ENCODE measurements at regions not wholly inside any gene's neighbourhood (a gene's known extent, or its start where the extent isn't known, plus 50 kb on each side); places are given as distances from the start of the nearest gene placed in this dataset.

- no peaks in the 10 kb centered on the region for H3K27me3 ChIP-seq (replicated peaks in 1 of 4; ENCODE audit: control insufficient read depth in 3 of 4, extremely low read depth in 1 of 4, insufficient read depth in 3 of 4, low read length in 3 of 4)
- H2BK120ac ChIP-seq (replicated peaks; ENCODE audit: low read depth, low read length), result no peak overlapping the region
- H4K91ac ChIP-seq (replicated peaks; ENCODE audit: insufficient read length, low read length), result no peak overlapping the region
- 0 out of 2 replicates have a peak overlapping the region, but pooled peaks have one; percentile 6 for H2BK5ac ChIP-seq (ENCODE audit: low read depth, low read length)
- CTCF ChIA-PET (ENCODE audit: partially characterized antibody), result interaction anchor here (0.6 to 1.2 kb wide), 2 partner anchors 71 to 206 kb away, joined by 3 read pairs; no protein-coding TSS in a partner anchor
- no peaks in the 10 kb centered on the region for H4K20me1 ChIP-seq (replicated peaks in 1 of 2; ENCODE audit: control insufficient read depth in 1 of 2, insufficient read depth in 2 of 2, low read length in 2 of 2)
- H3K79me1 ChIP-seq (ENCODE audit: low read depth, low read length), result no peaks in the 10 kb centered on the region
- H4K8ac ChIP-seq (ENCODE audit: extremely low read depth, insufficient read depth, low read length), result no peak overlapping the region
- H3K18ac ChIP-seq (ENCODE audit: extremely low read depth, low read length), result no peak overlapping the region
- H3K56ac ChIP-seq (replicated peaks; ENCODE audit: insufficient read length, low read depth, low read length), result no peak overlapping the region
- 65% methylated on average over 4 of the region's 4 CpGs; no CpG with 5 or more reads in 1 of the 2 experiments for WGBS, 2 experiments (ENCODE audit: extremely low coverage in 1 of 2, insufficient coverage in 1 of 2, insufficient read length in 1 of 2, insufficient replicate concordance in 2 of 2, low coverage in 1 of 2, low lambda C conversion rate in 2 of 2, missing lambda C conversion rate in 1 of 2)
- TF ChIP-seq TEAD4 (IDR thresholded peaks at IDR 0.05; ENCODE audit: low read depth, low read length), result no peak
- no peak for TF ChIP-seq NRF1 (IDR thresholded peaks at IDR 0.05; ENCODE audit: low read depth, low read length)
- no peak for TF ChIP-seq MAX (IDR thresholded peaks at IDR 0.05)
- TF ChIP-seq POU5F1 (IDR thresholded peaks at IDR 0.05; ENCODE audit: low read depth, low read length), result no peak
- no peak for TF ChIP-seq TCF12 (IDR thresholded peaks at IDR 0.05; ENCODE audit: low read depth, low read length)
- TF ChIP-seq TAF7 (optimal IDR thresholded peaks at IDR 0.05; ENCODE audit: borderline replicate concordance, low read depth, low read length), result no peak
- no peak for TF ChIP-seq JUND (IDR thresholded peaks at IDR 0.05; ENCODE audit: low read length)
- TF ChIP-seq SIX5 (IDR thresholded peaks at IDR 0.05; ENCODE audit: low read depth, low read length), result no peak
- no peak overlapping the region for H3K23ac ChIP-seq (ENCODE audit: insufficient read length)
- H3K79me2 ChIP-seq (ENCODE audit: control insufficient read depth in 1 of 2, insufficient read depth in 2 of 2, low read length in 2 of 2), result no peaks in the 10 kb centered on the region
- H2AK5ac ChIP-seq (ENCODE audit: low read depth, low read length), result no peak overlapping the region
- H3K27ac ChIP-seq (ENCODE audit: low read depth, low read length), result no peak overlapping the region
- H4K5ac ChIP-seq (ENCODE audit: insufficient read length, low read depth, low read length), result no peak overlapping the region
- FAIRE-seq, result no peak
- POLR2A ChIA-PET (ENCODE audit: partially characterized antibody), result no interaction called here
- no peak overlapping the region for H3K4me2 ChIP-seq (ENCODE audit: insufficient read depth in 1 of 2, low read depth in 2 of 2, low read length in 2 of 2)
- H2BK12ac ChIP-seq (ENCODE audit: low read depth, low read length), result no peak overlapping the region
- no peak overlapping the region for H2BK20ac ChIP-seq (ENCODE audit: low read length)
- H3K36me3 ChIP-seq (ENCODE audit: control insufficient read depth in 2 of 4, insufficient read depth in 4 of 4, low read length in 3 of 4), result no peaks in the 10 kb centered on the region
- no peaks in the 10 kb centered on the region; the same call in 1 of the 2 replicates for H3K23me2 ChIP-seq (ENCODE audit: low read depth, low read length)
- no peak overlapping the region for H3K9ac ChIP-seq (replicated peaks in 1 of 4; ENCODE audit: extremely low read depth in 1 of 4, low read depth in 3 of 4, low read length in 3 of 4)
- no peak overlapping the region for H3K4ac ChIP-seq (replicated peaks; ENCODE audit: insufficient read length, low read depth, low read length)
- no peak overlapping the region for H2AFZ ChIP-seq (ENCODE audit: low read length)
- no peak overlapping the region for H2BK15ac ChIP-seq (ENCODE audit: low read length)
- no peak overlapping the region for H3K4me3 ChIP-seq (ENCODE audit: extremely low read depth in 1 of 4, insufficient read depth in 2 of 4, low read depth in 3 of 4, low read length in 4 of 4)
- H3K9me3 ChIP-seq (ENCODE audit: insufficient read depth in 2 of 2, low read depth in 1 of 2, low read length in 1 of 2), result no peaks in the 10 kb centered on the region
- H3K14ac ChIP-seq (ENCODE audit: insufficient read length), result no peak overlapping the region
- DNase-seq (ENCODE audit: low read depth in 1 of 2, low spot score in 2 of 2), result no peak
- H3K4me1 ChIP-seq (replicated peaks in 1 of 4; ENCODE audit: control insufficient read depth in 3 of 4, insufficient read depth in 4 of 4, low read length in 3 of 4), result peaks cover 0 to 3% (median 0%) of the 10 kb centered on the region in 4 experiments; a peak in 1 of 7 replicates
These were observed 580.1 kb upstream of the BTBD3 start for GRCh38 chr20:11337361-11338130.

Measured in H1 (cell line).